HG03108 (cell line): ENCODE measurements at regions not wholly inside any gene's neighbourhood (a gene's known extent, or its start where the extent isn't known, plus 50 kb on each side); places are given as distances from the start of the nearest gene placed in this dataset.

Experiments
- ATAC-seq: cut with Tn5 transposase; IDR thresholded peaks from one replicate; pipeline ENCODE4 v1.9.1; 2021; ENCODE audit warnings: moderate library complexity; ENCODE audit not compliant: unreplicated experiment

DNA sequence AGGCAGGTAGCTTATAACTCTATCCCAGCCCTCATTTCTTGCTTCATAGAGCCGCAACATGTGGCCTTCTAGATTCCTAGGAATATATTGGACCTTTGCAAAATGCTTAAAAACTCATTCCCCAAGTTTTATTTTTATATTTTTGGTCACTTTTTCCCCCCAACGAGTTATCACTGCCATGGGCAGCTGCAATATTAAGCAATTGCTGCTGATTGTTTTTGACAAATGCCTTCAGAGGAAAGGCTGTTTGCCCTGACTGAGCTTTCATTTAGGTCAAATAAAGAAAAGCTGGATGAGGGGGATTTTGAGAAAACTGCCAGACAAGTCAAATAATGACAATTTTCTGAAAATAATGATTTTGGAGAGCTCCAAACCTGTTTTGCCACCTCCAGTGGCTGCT, 976.9 kb upstream of the MBL2 start:
- ATAC-seq = no peak

DNA sequence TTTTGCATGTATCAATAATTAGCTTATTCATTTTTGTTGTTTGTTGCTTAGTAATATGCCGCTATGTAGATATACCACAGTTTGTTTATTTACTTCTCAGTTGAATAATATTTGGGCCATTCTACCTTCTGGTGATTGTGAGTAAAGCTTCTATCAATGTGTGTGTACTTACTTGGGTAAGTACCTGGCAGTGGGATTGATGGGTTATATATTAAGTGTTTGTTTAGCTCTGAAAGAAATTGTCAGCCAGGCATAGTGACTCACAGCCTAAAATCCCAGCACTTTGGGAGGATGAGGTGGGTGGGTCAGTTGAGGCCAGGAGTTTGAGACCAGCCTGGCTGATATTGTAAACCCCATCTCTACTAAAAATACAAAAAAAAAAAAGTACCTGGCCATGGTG, 975.7 kb upstream of the MBL2 start:
- no peak for ATAC-seq

DNA sequence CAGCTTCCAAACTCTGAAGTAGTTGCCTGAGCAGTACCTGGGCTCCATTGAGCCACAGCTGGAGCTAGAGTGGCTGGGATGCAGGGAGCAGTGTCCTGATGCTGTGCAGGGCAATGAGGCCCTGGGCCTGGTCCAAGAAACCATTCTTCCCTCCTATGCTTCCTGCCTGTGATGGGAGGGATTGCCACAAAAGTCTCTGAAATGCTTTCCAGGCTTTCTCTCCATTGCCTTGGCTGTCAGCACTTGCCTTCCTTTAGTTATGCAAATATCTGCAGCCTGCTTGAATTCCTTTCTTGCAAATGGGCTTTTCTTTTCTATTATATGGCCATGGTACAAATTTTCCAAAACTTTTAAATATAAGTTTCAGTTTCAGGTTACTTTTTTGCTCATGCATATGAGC, 972.2 kb upstream of the MBL2 start:
- ATAC-seq = no peak

GRCh38 chr10:53744176-53744575, 971.6 kb upstream of the MBL2 start:
- no peak for ATAC-seq

DNA sequence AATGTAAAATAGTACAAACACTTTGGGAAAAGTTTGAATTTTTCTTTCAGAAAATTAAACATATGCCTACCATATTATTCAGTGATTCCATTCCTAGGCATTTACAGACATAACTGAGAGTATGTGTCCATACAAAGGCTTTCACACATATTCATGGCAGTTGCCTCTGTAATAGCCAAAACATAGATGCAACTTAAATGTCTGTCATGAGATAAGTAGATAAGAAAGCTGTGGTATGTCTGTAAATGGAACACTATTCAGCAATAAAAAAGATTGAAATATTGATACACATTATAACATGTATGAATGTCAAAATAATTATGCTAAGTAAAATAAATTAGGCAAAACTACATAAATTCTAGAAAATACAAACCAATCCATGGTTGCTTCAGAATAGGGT, 964.5 kb upstream of the MBL2 start:
- ATAC-seq = no peak

DNA sequence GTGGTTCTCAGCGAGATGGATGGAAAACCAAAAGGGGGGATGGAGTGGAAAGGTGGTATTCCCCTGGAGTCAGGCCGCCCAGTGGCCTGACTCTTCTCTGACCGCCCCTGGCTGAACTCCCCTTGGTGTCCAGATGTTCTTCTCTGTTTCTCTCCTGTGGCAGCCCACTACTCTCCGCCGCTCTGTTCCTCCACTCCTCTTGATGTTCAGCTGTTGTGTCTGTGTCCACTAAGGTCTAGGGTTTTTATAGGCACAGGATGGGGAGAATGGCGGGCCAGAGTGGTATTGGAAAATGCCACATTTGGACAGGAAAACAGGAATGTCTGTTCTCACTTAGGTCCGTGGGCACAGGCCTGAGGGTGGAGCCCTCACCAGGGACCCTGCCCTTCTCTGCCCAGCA, 954.3 kb upstream of the MBL2 start:
- ATAC-seq = no peak

DNA sequence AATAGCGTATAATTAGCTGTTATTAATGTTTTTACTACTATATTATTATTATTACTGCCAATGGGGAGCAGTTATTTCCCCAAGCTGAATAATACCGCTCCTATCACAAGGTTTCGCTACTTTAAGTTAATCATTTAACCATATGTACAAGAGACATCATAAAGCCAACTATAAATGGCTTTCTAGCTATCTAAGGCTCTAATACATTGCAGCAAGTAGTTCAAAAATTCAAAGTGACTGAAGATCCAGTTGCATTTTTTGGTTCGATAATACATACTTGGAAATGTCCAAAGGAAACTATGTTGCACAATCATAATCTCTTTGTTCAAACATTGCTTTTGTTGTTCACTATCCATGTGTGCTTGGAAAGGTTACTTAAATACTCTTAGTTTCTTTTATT, 952.0 kb upstream of the MBL2 start:
- ATAC-seq = no peak

DNA sequence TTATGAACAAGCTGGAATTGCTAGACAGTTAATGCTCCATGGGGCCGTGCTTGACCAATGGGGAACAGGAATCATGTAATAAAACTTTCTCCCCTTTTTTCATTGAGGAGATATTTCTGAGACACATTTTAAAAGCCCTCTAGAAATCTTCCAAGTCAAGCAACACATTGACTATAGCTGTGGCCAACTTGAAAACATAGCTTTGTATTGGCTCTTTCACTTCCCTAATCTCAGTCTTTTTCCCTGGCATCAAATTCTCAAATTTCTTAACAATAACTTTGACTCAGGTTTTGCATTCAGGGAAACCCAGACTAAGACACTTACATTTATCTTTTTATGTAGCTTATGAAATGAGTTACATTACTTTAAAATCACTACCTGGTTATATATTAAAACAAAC, 947.1 kb upstream of the MBL2 start:
- ATAC-seq = no peak

DNA sequence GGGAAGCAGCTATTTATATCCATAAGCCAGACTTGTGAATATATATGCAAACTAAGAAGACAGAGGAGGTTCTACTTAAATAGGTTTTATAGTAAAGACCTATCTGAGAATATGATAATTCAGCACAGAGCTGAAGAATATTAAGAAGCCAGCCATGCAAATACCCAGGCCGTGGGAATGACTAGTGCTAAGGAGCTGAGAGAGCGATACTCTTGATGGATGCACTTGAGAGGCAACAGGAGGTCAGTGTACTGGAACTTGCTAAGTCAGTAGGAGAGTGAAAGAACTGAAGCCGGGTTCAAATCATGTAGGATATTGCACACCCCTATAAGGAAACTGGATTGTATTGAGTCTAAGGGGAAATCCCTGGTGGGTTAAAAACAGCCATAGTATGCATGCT, 943.6 kb upstream of the MBL2 start:
- ATAC-seq = no peak

- no peak for ATAC-seq
Observed at GRCh38 chr10:53713431-53713830, 940.8 kb upstream of the MBL2 start.

DNA sequence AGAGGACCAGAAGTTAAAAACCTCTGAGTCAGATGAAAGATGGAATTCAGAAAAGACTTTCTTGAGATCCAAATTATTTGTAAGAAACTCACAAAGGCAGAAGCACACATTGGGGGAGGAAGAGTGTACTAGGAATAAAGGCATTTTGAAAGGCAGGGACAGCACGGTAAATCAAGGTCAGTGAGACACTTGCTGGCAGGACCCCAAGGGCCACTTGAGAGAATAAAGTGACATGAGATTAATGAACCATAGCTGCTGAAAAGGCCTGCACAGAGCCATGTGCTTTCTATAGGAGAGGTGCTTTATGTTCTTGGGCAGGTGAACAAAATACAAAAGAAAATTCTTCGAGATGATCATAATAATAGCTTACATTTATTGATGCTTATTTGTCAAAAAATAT, 929.9 kb upstream of the MBL2 start:
- no peak for ATAC-seq

DNA sequence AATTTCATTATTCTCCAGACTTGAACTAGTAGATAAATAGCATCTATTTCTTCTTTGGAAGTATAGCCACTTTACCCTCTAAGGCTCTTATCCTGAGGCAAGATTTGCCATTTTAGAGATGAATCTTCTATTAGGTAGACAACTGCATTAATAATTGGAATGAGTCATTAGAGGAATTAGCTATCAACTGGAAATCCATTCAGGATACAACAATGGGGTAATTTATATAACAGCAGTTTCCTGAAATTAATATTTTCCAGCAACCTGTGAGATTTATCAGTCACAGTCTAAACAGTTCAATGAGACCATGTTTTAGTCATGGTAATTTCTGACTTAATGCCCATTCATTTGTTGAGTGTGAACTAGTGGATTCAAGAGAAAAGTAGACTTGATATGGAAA, 928.6 kb upstream of the MBL2 start:
- no peak for ATAC-seq

DNA sequence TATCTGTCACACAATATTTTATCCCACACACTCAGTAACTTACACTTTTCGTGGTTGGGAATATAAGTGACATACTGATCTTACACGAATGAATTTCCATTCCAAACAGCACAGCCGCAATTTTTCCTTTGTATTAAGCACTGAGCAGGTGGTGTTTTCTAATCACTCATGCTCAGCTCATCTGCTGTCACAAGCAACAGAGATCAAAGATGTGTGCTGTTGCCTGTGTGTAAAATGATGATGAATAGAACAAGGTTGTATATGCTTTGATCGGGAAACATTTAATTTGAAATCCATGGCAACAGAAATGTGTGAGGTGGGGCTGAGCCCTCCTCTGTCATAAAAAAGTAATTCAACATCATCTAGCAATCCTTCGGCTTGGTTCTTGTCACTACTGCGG, 927.7 kb upstream of the MBL2 start:
- no peak for ATAC-seq

- ATAC-seq = no peak
Observed at GRCh38 chr10:53699684-53700083, 927.1 kb upstream of the MBL2 start.

DNA sequence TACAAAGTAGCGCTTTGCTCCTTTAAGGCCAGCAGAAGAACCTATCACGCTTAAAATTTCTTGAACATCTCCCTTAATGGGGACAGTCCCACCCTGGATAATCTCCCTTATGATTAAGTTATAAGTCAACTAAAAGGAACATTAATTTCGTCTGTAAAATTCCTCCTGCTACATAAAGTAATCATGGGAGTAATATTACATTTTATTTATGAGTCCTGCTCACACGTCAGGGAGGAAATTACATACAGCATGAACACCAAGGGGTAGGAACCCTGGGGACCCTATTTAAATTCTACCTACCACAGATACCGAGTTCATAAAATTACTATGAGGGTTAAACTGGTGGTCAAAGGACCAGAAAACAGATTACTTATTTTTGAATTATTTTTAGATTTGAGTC, 926.6 kb upstream of the MBL2 start:
- no peak for ATAC-seq

- ATAC-seq = no peak
Observed at GRCh38 chr10:53697038-53697437, 924.5 kb upstream of the MBL2 start.

DNA sequence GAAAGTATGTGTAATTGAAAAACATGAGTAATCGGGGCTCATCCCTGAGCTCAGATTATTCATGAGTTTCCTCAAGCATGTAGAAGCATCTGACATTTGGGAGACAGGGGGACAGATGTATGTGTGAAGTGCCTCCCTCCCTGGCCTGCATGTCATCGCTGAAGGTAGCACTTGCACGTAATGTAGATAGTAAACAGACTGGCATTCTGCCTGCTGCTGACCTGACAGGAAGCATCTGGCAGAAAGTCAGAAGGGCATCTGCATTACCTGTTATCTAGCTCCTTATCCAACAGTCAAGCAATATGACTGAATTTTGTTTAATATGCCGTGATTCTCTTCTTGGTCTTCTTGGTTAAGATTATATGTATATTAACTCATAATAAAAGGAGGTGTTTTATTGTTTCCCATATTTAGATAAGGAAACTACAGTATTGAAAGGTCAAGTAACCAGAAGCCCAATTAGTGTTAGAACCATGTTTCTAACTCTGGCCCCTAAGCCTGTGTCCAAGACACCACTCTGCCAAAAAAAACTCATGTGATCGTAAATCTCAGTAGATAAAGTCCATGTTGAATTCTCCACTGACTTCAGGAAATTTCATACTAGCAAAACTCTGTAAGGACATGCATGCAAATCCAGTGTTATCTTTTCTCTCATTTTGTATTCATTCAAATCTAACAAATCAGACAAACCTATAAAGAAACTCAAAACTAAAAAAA, 918.1 kb upstream of the MBL2 start:
- ATAC-seq = no peak

DNA sequence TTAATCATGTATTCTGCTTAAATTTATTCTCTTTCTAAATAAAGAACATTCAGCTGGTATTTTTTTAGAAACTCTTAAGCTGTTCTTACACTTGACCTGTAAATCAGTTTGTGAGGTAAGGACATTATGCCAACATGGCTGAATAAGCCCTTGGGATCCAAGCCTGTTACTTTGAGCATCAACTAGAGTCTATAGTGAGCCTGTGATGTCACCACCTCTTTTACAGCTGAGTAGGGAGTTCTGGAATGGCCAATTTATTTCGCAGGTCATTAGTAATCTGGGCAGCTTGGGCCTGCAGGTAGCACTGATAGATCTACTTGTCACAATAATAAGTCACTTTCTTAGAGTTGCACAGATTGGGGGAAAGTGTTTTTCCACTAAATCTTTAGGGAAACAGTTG, 915.2 kb upstream of the MBL2 start:
- no peak for ATAC-seq

DNA sequence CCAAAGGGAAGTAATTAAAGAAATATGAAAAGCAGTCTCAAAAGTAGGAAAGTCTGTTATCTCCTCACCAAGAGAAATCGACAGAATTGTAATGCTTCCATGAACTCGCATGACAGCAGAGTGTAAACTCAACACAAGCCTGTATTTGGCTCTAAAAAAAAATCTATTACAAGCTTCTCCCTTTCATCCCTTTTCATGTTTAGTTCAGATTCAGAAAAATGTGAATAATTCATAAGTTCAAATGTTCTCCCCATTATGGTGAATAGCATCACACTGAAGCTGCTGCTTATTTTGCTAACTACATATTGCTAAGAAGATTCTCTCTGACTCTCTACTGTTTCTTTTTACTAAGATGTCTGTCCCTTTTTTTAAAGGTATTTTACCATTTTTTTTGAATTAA, 910.3 kb upstream of the MBL2 start:
- ATAC-seq = no peak

- ATAC-seq = no peak
Observed at GRCh38 chr10:53682458-53682857, 909.9 kb upstream of the MBL2 start.

GRCh38 chr10:53679666-53680065, 907.1 kb upstream of the MBL2 start:
- ATAC-seq = no peak

DNA sequence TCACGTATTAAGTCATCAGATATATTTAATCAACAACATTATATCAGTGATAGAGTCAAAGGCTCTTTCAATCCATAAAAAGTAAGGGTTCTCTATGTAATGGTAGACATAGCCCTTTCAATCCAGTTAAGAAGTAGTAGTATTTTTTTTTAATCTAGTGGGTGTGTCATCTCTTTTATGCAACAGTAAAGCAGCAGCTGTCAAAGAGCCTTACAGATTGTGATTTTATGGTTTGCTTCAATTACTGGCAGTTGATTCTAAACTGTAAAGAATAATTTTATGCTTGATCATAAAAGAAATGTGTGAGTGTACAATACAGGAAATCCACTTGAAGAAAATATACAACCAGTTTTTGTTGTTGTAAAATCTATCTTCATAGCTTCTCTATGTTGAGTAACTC, 902.6 kb upstream of the MBL2 start:
- no peak for ATAC-seq

- no peak for ATAC-seq
Observed at GRCh38 chr10:53667063-53667462, 894.5 kb upstream of the MBL2 start.
